ENCODE measurements at regions not wholly inside any gene's neighbourhood (a gene's known extent, or its start where the extent isn't known, plus 50 kb on each side); places are given as distances from the start of the nearest gene placed in this dataset.

- no peak for DNase-seq
These were observed 841.4 kb downstream of the NSUN3 start for GRCh38 chr3:94904156-94904674.

GRCh38 chr3:94909726-94910125 lies 846.9 kb downstream of the NSUN3 start:
- no peak for DNase-seq

- no peak for DNase-seq
These were observed 849.8 kb downstream of the NSUN3 start for GRCh38 chr3:94912656-94913055.

- DNase-seq, result no peak
These were observed 864.3 kb downstream of the NSUN3 start for GRCh38 chr3:94927175-94927574.

- DNase-seq, result no peak
These were observed 866.1 kb downstream of the NSUN3 start for GRCh38 chr3:94928921-94929320.

- no peak for DNase-seq
These were observed 873.1 kb downstream of the NSUN3 start for GRCh38 chr3:94935738-94936580.

GRCh38 chr3:94937980-94938379 lies 875.1 kb downstream of the NSUN3 start:
- DNase-seq, result no peak

GRCh38 chr3:94946683-94947082 lies 883.8 kb downstream of the NSUN3 start:
- no peak for DNase-seq

GRCh38 chr3:94961423-94962100 lies 898.7 kb downstream of the NSUN3 start:
- no peak for DNase-seq

GRCh38 chr3:94965867-94966475 lies 903.1 kb downstream of the NSUN3 start:
- no peak for DNase-seq

GRCh38 chr3:94967196-94967595 lies 904.3 kb downstream of the NSUN3 start:
- DNase-seq, result no peak

- no peak for DNase-seq
These were observed 905.7 kb downstream of the NSUN3 start for GRCh38 chr3:94968519-94968918.

GRCh38 chr3:94972066-94972465 lies 909.2 kb downstream of the NSUN3 start:
- DNase-seq, result no peak

- DNase-seq, result no peak
These were observed 915.2 kb downstream of the NSUN3 start for GRCh38 chr3:94978084-94978483.

- DNase-seq, result no peak
These were observed 922.9 kb downstream of the NSUN3 start for GRCh38 chr3:94985778-94986177.

GRCh38 chr3:94990952-94991705 lies 928.3 kb downstream of the NSUN3 start:
- DNase-seq, result no peak

- no peak for DNase-seq
These were observed 933.9 kb downstream of the NSUN3 start for GRCh38 chr3:94996743-94997142.

- DNase-seq, result no peak
These were observed 939.7 kb downstream of the NSUN3 start for GRCh38 chr3:95002438-95003046.

GRCh38 chr3:95028688-95029087 lies 965.8 kb downstream of the NSUN3 start:
- no peak for DNase-seq

GRCh38 chr3:95029644-95030043 lies 966.8 kb downstream of the NSUN3 start:
- no peak for DNase-seq

GRCh38 chr3:95036526-95037021 lies 973.7 kb downstream of the NSUN3 start:
- DNase-seq, result no peak

GRCh38 chr3:95037097-95037496 lies 974.2 kb downstream of the NSUN3 start:
- no peak for DNase-seq
